GM12891 (cell line): ENCODE measurements at regions not wholly inside any gene's neighbourhood (a gene's known extent, or its start where the extent isn't known, plus 50 kb on each side); places are given as distances from the start of the nearest gene placed in this dataset.

ENCODE experiments used
- PAX5 ChIP-seq: IDR thresholded peaks from 2 replicates; pipeline ENCODE4 v1.6.1; 2011; ENCODE audit warnings: low read length, moderate library complexity, mild to moderate bottlenecking; ENCODE audit not compliant: insufficient read depth, severe bottlenecking
- POLR2A ChIP-seq: IDR thresholded peaks from 2 replicates; pipeline ENCODE4 v1.6.1; 2011; ENCODE audit warnings: low read depth, low read length, control low read depth

GRCh38 chrX:140439476-140439875 lies 65.4 kb downstream of the SOX3 start:
- TF ChIP-seq POLR2A (no peak), PAX5 (no peak)
